ENCODE measurements at regions not wholly inside any gene's neighbourhood (a gene's known extent, or its start where the extent isn't known, plus 50 kb on each side); places are given as distances from the start of the nearest gene placed in this dataset.

- TF ChIP-seq CTCF (IDR thresholded peaks at IDR 0.05; ENCODE audit: insufficient read depth, low read length, poor library complexity, severe bottlenecking) (no peak), EZH2phosphoT487 (conservative IDR thresholded peaks at IDR 0.05; ENCODE audit: low read length) (no peak)
These were observed 341.3 kb downstream of the TEX29 start for GRCh38 chr13:111661776-111662175.
